WTC11 (cell line): ENCODE measurements at regions not wholly inside any gene's neighbourhood (a gene's known extent, or its start where the extent isn't known, plus 50 kb on each side); places are given as distances from the start of the nearest gene placed in this dataset.

ENCODE experiments used
- AFF4 ChIP-seq: sonication (generic); formaldehyde crosslinking; IDR thresholded peaks from 2 replicates; pipeline ENCODE4 v1.8.1; 2023; ENCODE audit warnings: mild to moderate bottlenecking, missing genetic modification reagents, borderline replicate concordance
- AR ChIP-seq: fragments of 250-450 bp; sonication (Bioruptor Pico); IDR thresholded peaks from 2 replicates; pipeline ENCODE4 v1.9.0; 2021; ENCODE audit warnings: mild to moderate bottlenecking
- ARID4B ChIP-seq: sonication (generic); formaldehyde crosslinking; IDR thresholded peaks from 2 replicates; pipeline ENCODE4 v1.8.0; 2023; ENCODE audit warnings: missing genetic modification reagents, mild to moderate bottlenecking, borderline replicate concordance
- E2F1 ChIP-seq: sonication (generic); formaldehyde crosslinking; IDR thresholded peaks from 2 replicates; pipeline ENCODE4 v1.8.0; 2022; ENCODE audit warnings: mild to moderate bottlenecking, missing genetic modification reagents
- ELF4 ChIP-seq: sonication (generic); formaldehyde crosslinking; IDR thresholded peaks from 2 replicates; pipeline ENCODE4 v1.8.1; 2022; ENCODE audit warnings: low read depth, mild to moderate bottlenecking, moderate library complexity, missing genetic modification reagents
- IRF1 ChIP-seq: sonication (generic); formaldehyde crosslinking; IDR thresholded peaks from 2 replicates; pipeline ENCODE4 v1.8.0; 2023; ENCODE audit warnings: missing genetic modification reagents
- PRRX2 ChIP-seq: fragments of 250-450 bp; sonication (Bioruptor Pico); IDR thresholded peaks from 2 replicates; pipeline ENCODE4 v1.8.0; 2021; ENCODE audit warnings: mild to moderate bottlenecking
- RELA ChIP-seq: sonication (generic); formaldehyde crosslinking; IDR thresholded peaks from 2 replicates; pipeline ENCODE4 v1.8.1; 2022; ENCODE audit warnings: missing genetic modification reagents, mild to moderate bottlenecking, borderline replicate concordance
- SOX15 ChIP-seq: fragments of 250-450 bp; sonication (Bioruptor Pico); IDR thresholded peaks from 2 replicates; pipeline ENCODE4 v1.9.0; 2021; ENCODE audit warnings: mild to moderate bottlenecking
- ZNF317 ChIP-seq: sonication (generic); formaldehyde crosslinking; IDR thresholded peaks from 2 replicates; pipeline ENCODE4 v1.8.1; 2023; ENCODE audit warnings: low read depth, mild to moderate bottlenecking, moderate library complexity, missing genetic modification reagents, borderline replicate concordance
- ZNF396 ChIP-seq: fragments of 250-450 bp; sonication (Bioruptor Pico); IDR thresholded peaks from 2 replicates; pipeline ENCODE4 v1.8.0; 2021; ENCODE audit warnings: mild to moderate bottlenecking, moderate library complexity, borderline replicate concordance
- ZNF512 ChIP-seq: sonication (generic); formaldehyde crosslinking; IDR thresholded peaks from 2 replicates; pipeline ENCODE4 v1.8.1; 2022; ENCODE audit warnings: missing genetic modification reagents, borderline replicate concordance

GRCh38 chrX:117522725-117523700 is 593.6 kb downstream of the KLHL13 start (continued):
- TF ChIP-seq AFF4 (no peak), RELA (CRISPR knock-in tag) (no peak), E2F1 (CRISPR knock-in tag) (no peak), SOX15 (CRISPR knock-in tag) (no peak), ZNF317 (CRISPR knock-in tag) (no peak), PRRX2 (CRISPR knock-in tag) (no peak), ARID4B (no peak), ELF4 (CRISPR knock-in tag) (no peak), IRF1 (CRISPR knock-in tag) (no peak), ZNF396 (CRISPR knock-in tag) (no peak), ZNF512 (CRISPR knock-in tag) (no peak), AR (CRISPR knock-in tag) (no peak)
